HG03354 (cell line): ENCODE measurements at regions not wholly inside any gene's neighbourhood (a gene's known extent, or its start where the extent isn't known, plus 50 kb on each side); places are given as distances from the start of the nearest gene placed in this dataset.
A peak's percentile ranks its signal among the peaks of the same experiment; 100 is the strongest.

Experiments
- ATAC-seq: cut with Tn5 transposase; IDR thresholded peaks from one replicate; pipeline ENCODE4 v1.9.1; 2021; ENCODE audit warnings: mild to moderate bottlenecking; ENCODE audit not compliant: unreplicated experiment, poor library complexity, severe bottlenecking

DNA sequence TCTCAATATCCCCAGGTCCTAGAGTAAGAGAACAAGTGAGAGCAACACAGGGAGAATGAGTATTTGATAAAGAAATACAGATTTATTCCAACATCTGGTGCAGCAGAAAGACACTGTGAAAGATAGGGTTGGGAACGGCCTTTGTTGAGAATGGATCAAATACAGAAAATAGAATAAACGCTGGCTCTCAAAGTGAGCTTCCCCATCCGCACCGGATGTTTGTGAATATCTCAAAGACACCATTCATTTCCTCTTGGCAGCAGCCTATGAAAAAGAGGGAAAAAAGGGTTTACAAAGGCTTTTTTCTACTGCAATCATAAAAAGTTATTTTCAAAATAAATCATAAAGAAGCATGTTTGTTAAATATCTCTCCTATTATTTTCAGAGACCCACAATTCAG is 279.3 kb downstream of the CASP12 start:
- ATAC-seq = no peak

DNA sequence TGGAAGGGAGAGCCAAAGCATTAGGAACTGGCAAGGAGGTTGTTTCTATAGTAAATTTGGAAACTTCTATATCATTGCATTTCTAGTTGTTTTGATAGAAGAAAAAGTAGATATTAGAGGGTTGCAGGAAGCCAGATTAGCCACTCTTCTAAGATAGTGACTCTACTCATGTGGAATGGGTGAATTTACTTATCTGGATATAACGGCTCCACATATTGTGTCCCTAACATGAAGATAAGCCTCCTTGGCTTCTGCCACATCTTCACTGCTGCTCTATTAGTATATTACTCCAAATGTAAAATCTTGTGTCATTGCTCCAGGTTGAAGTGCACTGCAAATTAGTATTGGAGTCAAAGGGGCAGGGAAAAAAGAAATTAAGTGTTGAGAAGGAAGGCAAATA is 283.3 kb downstream of the CASP12 start:
- ATAC-seq = no peak

DNA sequence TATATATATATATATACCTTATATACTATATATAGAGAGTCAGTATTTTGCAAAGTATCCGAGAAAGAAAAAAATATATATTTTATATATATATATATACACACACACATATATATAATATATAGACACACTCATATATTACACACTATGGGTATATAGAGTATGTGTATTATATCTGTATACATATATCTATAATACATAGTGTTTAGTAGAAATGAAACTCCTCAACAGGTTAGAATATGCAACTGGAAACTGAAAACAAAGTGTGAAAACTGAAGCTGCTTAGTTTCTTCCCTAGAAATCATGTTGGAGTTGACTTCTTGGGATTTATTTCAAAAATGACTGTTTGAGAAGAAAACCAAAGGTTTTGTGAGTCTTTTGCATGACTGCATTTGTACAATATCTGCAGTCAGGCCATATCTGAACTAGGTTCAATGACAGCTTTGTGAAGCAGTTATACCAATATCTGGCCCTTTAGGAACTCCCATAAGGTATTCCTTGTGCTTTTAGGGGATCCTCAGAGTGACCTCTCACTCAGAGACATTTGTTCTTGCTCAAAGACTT is 284.1 kb downstream of the CASP12 start:
- no peak for ATAC-seq

- no peak for ATAC-seq
Measured at GRCh38 chr11:104610635-104611034, 287.6 kb downstream of the CASP12 start.

DNA sequence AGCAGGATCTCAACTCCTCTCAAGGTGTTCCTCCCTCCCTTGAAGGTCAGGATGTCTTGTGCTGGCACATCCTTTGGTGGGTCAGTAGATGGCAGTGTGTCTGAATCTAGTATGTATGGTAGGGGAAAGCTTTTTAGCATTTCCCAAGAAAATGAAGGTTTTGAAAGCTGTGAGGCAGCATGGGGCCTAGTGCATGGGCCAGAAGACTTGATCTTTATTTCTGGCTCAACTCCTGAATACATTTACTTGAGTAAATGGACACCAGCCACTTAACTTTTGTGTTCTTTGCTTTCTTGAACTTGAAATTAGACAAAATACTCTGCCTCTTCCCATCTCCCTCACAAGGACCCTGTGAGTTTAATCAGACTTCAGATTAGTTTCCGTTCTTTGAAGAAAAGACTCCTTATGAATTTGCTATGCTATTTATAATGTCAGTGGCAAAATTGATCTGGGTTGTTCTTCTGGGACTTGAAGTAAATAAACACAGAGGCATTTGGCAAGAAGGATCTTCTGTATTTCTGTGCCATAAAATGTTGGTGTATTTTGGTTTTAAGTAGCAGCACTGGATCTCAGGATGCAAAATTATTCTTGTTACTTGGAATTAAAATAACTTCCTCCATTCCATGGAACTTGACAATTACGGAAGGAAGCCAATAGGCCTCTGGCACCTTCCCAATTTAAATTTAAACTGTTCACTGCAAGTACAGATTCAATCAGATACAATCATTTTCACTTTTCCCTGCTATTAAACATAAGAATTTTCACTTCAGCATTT is 288.8 kb downstream of the CASP12 start:
- peak; percentile 91 for ATAC-seq

DNA sequence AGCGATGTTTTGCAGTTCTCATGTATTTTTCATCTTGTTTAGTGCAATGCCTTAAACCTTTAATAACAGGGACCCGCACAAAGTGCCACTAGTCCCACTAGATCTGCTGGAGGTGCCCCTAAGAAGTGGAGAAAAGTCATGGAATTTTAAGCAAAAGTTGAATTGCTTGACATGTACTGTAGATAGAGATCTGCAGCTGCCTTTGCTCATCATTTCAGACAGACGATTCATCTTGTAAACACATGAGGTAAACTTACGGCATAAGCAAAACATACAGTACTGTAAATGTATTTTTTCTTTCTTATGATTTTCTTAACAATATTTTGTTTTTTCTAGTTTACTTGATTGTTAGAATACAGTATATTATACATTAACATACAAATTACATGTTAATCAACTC is 295.6 kb downstream of the CASP12 start:
- no peak for ATAC-seq

DNA sequence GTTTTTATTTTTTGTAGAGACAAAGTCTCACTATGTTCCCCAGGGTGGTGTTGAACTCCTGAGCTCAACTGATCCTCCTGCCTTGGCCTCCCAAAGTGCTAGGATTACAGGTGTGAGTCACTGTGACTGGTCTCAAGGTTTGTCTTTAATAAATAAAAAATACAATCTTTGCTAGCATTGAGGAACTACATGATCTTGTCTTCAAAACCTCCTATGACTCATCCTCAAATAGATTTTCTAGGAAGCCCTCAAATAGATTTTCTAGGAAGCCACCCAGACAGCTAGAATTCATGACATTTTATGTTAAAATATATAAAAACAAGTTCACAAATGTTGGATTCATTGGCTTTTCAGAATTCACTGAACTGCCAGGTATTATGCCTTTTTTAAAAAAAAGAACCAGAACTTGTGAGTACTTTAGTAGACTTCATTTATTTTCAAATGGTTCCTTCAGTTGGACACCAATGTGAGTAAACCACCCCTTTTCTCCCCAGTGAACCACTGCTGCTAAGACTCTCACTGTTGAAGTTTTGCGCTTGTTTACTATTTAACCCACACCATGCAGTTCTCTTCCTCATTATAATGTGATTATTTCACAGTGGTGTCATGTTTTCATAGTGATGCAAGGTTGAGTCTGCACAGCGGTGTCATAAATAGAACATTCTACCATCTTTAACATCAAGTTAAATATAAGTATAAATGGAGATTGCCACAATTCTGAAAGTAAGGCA is 303.9 kb downstream of the CASP12 start:
- ATAC-seq = no peak

DNA sequence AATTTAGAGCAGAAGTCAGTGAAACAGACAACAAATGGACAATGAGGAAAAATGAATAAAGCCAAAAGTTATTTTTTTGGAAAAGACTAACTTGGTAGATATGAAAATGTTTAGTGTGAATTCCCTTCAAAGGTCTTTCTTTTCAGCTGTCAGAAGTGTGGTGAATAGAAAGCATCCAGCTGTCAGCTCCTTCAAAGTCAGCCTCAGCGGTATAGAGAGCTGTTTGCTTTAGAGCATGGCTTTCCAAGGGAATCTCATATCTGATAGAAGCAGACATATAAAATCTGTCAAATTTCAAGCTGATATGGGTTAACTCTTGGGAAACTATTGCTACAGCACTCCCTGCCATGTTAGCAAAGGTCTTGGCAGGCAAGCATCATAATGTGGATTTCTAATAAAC is 309.3 kb downstream of the CASP12 start:
- ATAC-seq = no peak

GRCh38 chr11:104588446-104588845 is 309.8 kb downstream of the CASP12 start:
- no peak for ATAC-seq

- ATAC-seq = no peak
Measured at GRCh38 chr11:104584823-104585222, 313.4 kb downstream of the CASP12 start.

DNA sequence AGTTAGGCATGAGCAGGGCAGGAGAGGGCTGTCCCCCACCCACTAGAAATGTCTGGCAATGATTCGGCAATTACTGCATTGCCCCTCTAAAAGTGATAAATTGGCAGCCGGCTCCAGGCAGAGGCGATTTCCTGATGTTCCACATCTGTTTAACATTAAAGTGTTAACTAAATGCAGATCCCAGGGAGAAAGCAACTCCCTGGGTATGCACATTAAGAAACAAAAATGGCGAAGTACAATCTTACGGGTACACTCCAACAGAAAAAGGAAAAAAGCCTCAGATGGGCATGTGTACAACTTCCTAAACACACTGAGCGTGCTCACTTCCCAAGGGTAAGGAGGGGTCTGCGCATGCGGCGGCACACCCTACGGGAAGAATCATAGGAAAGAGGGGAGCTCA is 314.4 kb downstream of the CASP12 start:
- no peak for ATAC-seq

GRCh38 chr11:104582431-104582830 is 315.8 kb downstream of the CASP12 start:
- no peak for ATAC-seq

DNA sequence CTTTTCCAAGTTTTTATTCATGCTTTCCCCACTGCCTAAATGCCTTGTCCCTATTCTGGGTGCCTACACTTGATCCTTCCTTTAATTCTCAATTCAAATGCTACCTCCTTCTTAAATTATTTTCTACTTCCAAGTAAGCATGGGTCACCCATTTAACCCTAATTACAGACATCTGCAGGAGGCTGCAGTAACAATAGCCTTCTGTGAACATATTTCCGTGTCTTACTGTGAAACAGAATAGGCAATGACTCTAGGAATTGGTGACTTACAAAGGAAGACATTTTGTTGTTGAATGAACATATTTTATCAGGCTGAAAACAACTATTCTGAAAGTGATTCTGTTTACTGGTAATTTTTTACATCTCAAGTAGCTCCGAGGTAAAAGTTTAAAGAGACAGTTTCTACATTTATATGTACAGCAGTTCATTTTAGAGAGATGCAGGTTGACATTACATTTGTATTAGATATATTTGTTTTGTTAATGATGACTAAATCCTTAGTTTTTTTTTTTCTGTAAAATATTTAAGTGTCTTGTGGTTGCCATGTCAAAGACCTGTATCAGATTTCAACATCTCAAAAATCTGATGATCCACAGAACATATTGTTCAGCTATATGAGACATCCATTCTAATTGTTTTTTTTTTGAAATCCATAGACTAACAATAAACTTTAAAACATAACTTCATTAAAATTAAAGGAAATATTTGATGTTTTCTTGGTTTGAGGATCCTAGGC is 316.8 kb downstream of the CASP12 start:
- ATAC-seq = no peak

- ATAC-seq = no peak
Measured at GRCh38 chr11:104573441-104573990, 324.7 kb downstream of the CASP12 start.

GRCh38 chr11:104572279-104572678 is 326.0 kb downstream of the CASP12 start:
- no peak for ATAC-seq

GRCh38 chr11:104570078-104570701 is 328.1 kb downstream of the CASP12 start:
- ATAC-seq = no peak

DNA sequence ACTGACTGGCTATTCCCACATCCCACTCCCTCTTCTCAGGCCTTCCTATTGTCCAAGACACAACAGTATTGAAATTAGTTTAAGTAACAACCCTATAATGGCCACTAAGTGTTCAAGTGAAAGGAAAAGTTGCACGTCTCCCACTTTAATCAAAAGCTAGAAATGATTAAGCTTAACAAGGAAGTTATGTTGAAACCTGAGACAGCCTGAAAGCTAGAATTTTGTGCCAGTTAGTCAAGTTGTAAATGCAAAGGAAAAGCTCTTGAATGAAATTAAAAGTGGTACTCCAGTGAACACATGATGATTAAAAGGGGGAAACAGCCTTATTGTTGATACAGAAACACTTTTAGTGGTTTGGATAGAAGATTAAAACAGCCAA is 332.7 kb downstream of the CASP12 start:
- no peak for ATAC-seq

DNA sequence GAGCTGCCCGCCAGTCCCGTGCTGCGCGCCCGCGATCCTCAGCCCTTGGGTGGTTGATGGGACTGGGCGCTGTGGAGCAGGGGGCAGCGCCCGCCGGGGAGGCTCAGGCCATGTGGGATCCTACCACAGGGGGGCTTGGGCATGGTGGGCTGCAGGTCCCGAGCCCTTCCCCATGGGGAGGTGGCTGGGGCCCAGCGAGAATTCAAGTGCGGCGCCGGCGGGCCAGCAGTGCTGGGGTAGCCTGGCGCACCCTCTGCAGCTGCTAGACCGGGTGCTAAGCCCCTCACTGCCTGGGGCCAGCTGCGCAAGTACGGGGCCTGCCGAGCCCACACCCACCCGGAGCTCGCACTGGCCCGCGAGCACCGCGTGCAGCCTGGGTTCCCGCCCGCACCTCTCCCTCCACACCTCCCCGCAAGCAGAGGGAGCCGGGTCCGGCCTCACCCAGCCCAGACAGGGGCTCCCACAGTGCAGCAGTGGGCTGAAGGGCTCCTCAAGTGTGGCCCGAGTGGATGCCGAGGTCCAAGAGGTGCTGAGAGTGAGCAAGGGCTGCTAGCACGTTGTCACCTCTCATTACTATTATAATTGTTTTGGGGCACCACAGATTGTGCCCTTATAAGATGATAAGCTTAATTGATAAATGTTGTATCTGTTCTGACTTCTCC is 333.2 kb downstream of the CASP12 start:
- no peak for ATAC-seq

DNA sequence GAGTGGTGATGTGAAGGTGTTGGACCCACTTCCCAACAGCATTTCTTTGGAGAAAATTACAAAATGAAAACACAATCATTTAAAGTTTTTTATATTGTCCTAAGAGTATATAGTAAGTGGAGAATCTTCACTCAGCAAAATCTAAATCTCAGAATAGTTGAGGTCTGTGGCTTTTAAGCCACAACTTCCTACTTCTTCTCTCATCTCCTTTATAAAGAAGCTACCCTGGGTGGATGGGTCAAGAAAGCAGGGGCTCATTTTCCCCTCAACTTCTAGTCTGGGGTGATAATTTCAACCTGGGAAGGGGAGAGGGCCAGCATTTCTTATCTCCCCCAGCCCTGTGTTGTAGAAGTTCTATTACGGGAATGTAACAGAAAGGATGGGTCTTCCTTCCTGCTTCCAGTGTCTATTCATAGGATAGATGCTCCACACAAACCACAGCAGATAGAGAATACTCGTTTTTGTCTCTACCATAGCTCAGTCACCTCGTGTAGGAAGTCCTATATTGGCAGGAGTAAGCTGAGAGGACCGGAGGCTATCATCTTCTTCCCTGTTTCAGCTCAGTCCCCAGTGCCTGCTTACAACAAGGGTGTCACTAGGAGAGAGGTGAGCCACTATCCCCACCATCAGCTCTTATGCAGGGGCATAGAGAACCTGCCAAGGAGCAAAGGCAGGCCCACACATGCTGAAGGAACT is 341.5 kb downstream of the CASP12 start:
- no peak for ATAC-seq
